K562 (cell line): ENCODE measurements at regions not wholly inside any gene's neighbourhood (a gene's known extent, or its start where the extent isn't known, plus 50 kb on each side); places are given as distances from the start of the nearest gene placed in this dataset.
A peak's percentile ranks its signal among the peaks of the same experiment; 100 is the strongest.

Experiments
- ATAC-seq: fragments of 200-7000 bp; cut with Tn5 transposase; 3 replicates; pipeline ENCODE4 v1.9.1; 2020; ENCODE audit warnings: moderate library complexity
- BruUV-seq: library from RNA; stranded (reverse); fragments of 400-500 nt; replicated peaks from 2 replicates; lab custom pipeline; 2021; lab: Mats Ljungman, UMichigan
- CTCF ChIA-PET: fragments of 300-600 bp; formaldehyde crosslinking; extraction: SDS; loops from one replicate; lab custom pipeline; 2021; ENCODE audit warnings: low intra/inter-chr PET ratio; lab: Yijun Ruan, JAX
- POLR2A ChIA-PET: fragments of 300-600, 350-650 bp; sonication (Branson Sonifier 250); formaldehyde crosslinking; extraction: SDS; loops from one replicate; lab custom pipeline; 2021; ENCODE audit warnings: antibody characterized with exemption, inconsistent platforms; lab: Yijun Ruan, JAX
- DNase-seq, 4 experiments: peaks; one replicate each; pipeline versions ENCODE4 v3.0.0 to v3.0.0-alpha.2; 2011 to 2018; ENCODE audit warnings: low spot score in 3 of 4, mixed read lengths in 3 of 4; ENCODE audit errors: extremely low read depth in 1 of 4
- FAIRE-seq: peaks from 2 replicates; lab custom pipeline; 2011; peaks lifted over from hg19 to GRCh38; lab: Jason Lieb, UNC
- H2AFZ ChIP-seq: 2 replicates; pipeline ENCODE4 v1.6.0; 2011; ENCODE audit warnings: low read depth, low read length, control low read depth, inconsistent platforms
- H3K27ac ChIP-seq: fragments of 200-600 bp; 3 replicates; pipeline ENCODE4 v1.8.0; 2011; ENCODE audit warnings: low read depth, mild to moderate bottlenecking, control low read depth, inconsistent platforms, low read length, moderate library complexity, mixed read lengths; ENCODE audit errors: extremely low read depth
- H3K27me3 ChIP-seq, 2 experiments: fragments of 300-600 bp in 1 of 2; 2 replicates in 1 of 2; 3 replicates in 1 of 2; pipeline versions ENCODE4 v1.6.0 to v1.8.0; 2011; ENCODE audit warnings: inconsistent platforms in 2 of 2, low read length in 2 of 2, mild to moderate bottlenecking in 1 of 2, mixed read lengths in 1 of 2, moderate library complexity in 1 of 2; ENCODE audit not compliant: control insufficient read depth in 2 of 2, insufficient read depth in 2 of 2
- H3K36me3 ChIP-seq: fragments of 300-600 bp; 3 replicates; pipeline ENCODE4 v1.8.0; 2011; ENCODE audit warnings: mild to moderate bottlenecking, low read length, inconsistent platforms; ENCODE audit not compliant: control insufficient read depth, insufficient read depth
- H3K4me1 ChIP-seq, 2 experiments: fragments of 200-600 bp in 1 of 2; replicated peaks in 1 of 2; 2 replicates in 1 of 2; 3 replicates in 1 of 2; pipeline versions ENCODE4 v1.5.1 to v1.8.0; 2011; ENCODE audit warnings: inconsistent platforms in 2 of 2, low read length in 2 of 2, mild to moderate bottlenecking in 1 of 2, mixed read lengths in 1 of 2, moderate library complexity in 1 of 2; ENCODE audit not compliant: control insufficient read depth in 2 of 2, insufficient read depth in 2 of 2
- H3K4me2 ChIP-seq: 2 replicates; pipeline ENCODE4 v1.6.1; 2011; ENCODE audit warnings: low read length, control low read depth, inconsistent platforms, mixed read lengths; ENCODE audit not compliant: insufficient read depth
- H3K4me3 ChIP-seq: fragments of 200-600 bp; sonication (generic), shearing (Covaris generic); 2 replicates; pipeline ENCODE4 v1.5.1; 2016; ENCODE audit warnings: control low read depth, inconsistent platforms
- H3K79me2 ChIP-seq: fragments of 200-600 bp; 3 replicates; pipeline ENCODE4 v1.8.0; 2011; ENCODE audit warnings: low read length, inconsistent platforms; ENCODE audit not compliant: control insufficient read depth, insufficient read depth
- H3K9ac ChIP-seq, 2 experiments: 2 replicates each; pipeline versions ENCODE4 v1.6.0 to v1.6.1; 2011; ENCODE audit warnings: low read depth in 2 of 2, low read length in 2 of 2, control low read depth in 1 of 2, inconsistent platforms in 1 of 2, mild to moderate bottlenecking in 1 of 2, mixed read lengths in 1 of 2; ENCODE audit not compliant: insufficient read depth in 1 of 2
- H3K9me1 ChIP-seq: one replicate; pipeline ENCODE4 v1.6.0; 2011; ENCODE audit warnings: inconsistent platforms, mild to moderate bottlenecking, low read length, moderate library complexity; ENCODE audit not compliant: control insufficient read depth, insufficient read depth
- H3K9me3 ChIP-seq: replicated peaks from 2 replicates; pipeline ENCODE4 v1.5.1; 2011; ENCODE audit warnings: low read depth, low read length, inconsistent platforms; ENCODE audit not compliant: control insufficient read depth, insufficient read depth
- H4K20me1 ChIP-seq: replicated peaks from 2 replicates; pipeline ENCODE4 v1.6.1; 2011; ENCODE audit warnings: low read length, inconsistent platforms, mixed read lengths; ENCODE audit not compliant: control insufficient read depth, insufficient read depth
- ATF1 ChIP-seq, 2 experiments: fragments of 450-650 bp in 1 of 2; IDR thresholded peaks; 2 replicates each; pipeline ENCODE4 v1.6.1; 2016; ENCODE audit warnings: missing compliant biosample characterization in 1 of 2, missing genetic modification characterization in 1 of 2
- CBX3 ChIP-seq, 2 experiments: IDR thresholded peaks; 1 replicate in 1 of 2; 2 replicates in 1 of 2; pipeline ENCODE4 v1.6.1; 2012; ENCODE audit warnings: inconsistent platforms in 2 of 2, low read length in 2 of 2, borderline replicate concordance in 1 of 2, control low read depth in 1 of 2
- POLR2G ChIP-seq: fragments of 200-400 bp; formaldehyde crosslinking; IDR thresholded peaks from 2 replicates; pipeline ENCODE4 v1.6.1; 2017; ENCODE audit warnings: low read depth, mild to moderate bottlenecking, antibody characterized with exemption, low read length, moderate library complexity
- SMARCA4 ChIP-seq: fragments of 450-650 bp; IDR thresholded peaks from 2 replicates; pipeline ENCODE4 v1.6.1; 2016
- ZBTB1 ChIP-seq: sonication (generic); formaldehyde crosslinking; IDR thresholded peaks from 2 replicates; pipeline ENCODE4 v1.8.1; 2023; ENCODE audit warnings: missing genetic modification reagents, low read depth, mild to moderate bottlenecking, borderline replicate concordance
- ZNF561 ChIP-seq: fragments of 450-650 bp; formaldehyde crosslinking; conservative IDR thresholded peaks from 2 replicates; pipeline ENCODE4 v1.4.0; 2020; ENCODE audit warnings: mild to moderate bottlenecking, moderate library complexity
- WGBS: fragments of 100-300 bp; shearing (Covaris generic); methylation state at CpG from one replicate; pipeline ENCODE4 v1.1.6; 2016; ENCODE audit warnings: low coverage, mixed read lengths; ENCODE audit not compliant: insufficient coverage; ENCODE audit errors: missing lambda C conversion rate; 5-methylcytosine and 5-hydroxymethylcytosine counted together
- in situ Hi-C: fragments of 300-500 bp; cut with MboI; formaldehyde crosslinking; loops from 4 replicates; pipeline ENCODE4 v1.15.0; 2018; ENCODE audit warnings: inconsistent platforms, mixed read lengths
- intact Hi-C: fragments of 100-400 bp; cut with micrococcal nuclease; formaldehyde crosslinking; loops from 2 replicates; pipeline ENCODE4 v1.14.2; 2022
- TF ChIP-seq, protein P1 (sequence below): fragments of 450-650 bp; IDR thresholded peaks from 2 replicates; pipeline ENCODE4 v1.6.1; 2018; ENCODE audit warnings: mild to moderate bottlenecking, low read depth; ENCODE audit not compliant: partially characterized antibody
- TF ChIP-seq, protein P2 (sequence below): fragments of 450-650 bp; IDR thresholded peaks from 2 replicates; pipeline ENCODE4 v1.6.1; 2016; ENCODE audit warnings: borderline replicate concordance

- in situ Hi-C loops: no loop called here
- no peak for TF ChIP-seq SMARCA4
- TF ChIP-seq ZBTB1 (CRISPR knock-in tag): no peak
- no peak for TF ChIP-seq POLR2G
- peak in 1 of 2 experiments; percentile 72; a peak in 1 of 3 replicates for TF ChIP-seq CBX3 (IDR thresholded peaks at IDR 0.05; ENCODE audit: borderline replicate concordance in 1 of 2, low read length in 2 of 2)
- TF ChIP-seq ZNF561 (CRISPR knock-in tag): 0 out of 2 replicates have a peak, but pooled peaks have one; percentile 51
- TF ChIP-seq, protein P1, sequence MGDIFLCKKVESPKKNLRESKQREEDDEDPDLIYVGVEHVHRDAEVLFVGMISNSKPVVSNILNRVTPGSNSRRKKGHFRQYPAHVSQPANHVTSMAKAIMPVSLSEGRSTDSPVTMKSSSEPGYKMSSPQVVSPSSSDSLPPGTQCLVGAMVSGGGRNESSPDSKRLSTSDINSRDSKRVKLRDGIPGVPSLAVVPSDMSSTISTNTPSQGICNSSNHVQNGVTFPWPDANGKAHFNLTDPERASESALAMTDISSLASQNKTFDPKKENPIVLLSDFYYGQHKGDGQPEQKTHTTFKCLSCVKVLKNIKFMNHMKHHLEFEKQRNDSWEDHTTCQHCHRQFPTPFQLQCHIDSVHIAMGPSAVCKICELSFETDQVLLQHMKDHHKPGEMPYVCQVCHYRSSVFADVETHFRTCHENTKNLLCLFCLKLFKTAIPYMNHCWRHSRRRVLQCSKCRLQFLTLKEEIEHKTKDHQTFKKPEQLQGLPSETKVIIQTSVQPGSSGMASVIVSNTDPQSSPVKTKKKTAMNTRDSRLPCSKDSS: peak; percentile 71
- TF ChIP-seq ATF1 (CRISPR knock-in tag; IDR thresholded peaks at IDR 0.05): no peak
- no peak for TF ChIP-seq ATF1 (tag; IDR thresholded peaks at IDR 0.05)
- TF ChIP-seq, protein P2, sequence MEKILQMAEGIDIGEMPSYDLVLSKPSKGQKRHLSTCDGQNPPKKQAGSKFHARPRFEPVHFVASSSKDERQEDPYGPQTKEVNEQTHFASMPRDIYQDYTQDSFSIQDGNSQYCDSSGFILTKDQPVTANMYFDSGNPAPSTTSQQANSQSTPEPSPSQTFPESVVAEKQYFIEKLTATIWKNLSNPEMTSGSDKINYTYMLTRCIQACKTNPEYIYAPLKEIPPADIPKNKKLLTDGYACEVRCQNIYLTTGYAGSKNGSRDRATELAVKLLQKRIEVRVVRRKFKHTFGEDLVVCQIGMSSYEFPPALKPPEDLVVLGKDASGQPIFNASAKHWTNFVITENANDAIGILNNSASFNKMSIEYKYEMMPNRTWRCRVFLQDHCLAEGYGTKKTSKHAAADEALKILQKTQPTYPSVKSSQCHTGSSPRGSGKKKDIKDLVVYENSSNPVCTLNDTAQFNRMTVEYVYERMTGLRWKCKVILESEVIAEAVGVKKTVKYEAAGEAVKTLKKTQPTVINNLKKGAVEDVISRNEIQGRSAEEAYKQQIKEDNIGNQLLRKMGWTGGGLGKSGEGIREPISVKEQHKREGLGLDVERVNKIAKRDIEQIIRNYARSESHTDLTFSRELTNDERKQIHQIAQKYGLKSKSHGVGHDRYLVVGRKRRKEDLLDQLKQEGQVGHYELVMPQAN: no peak
These were observed 63.0 kb upstream of the CDK20 start for GRCh38 chr9:88037285-88037845.

More at GRCh38 chr9:88037285-88037845, 63.0 kb upstream of the CDK20 start:
- no peak for ATAC-seq
- DNase-seq: no peak
- H4K20me1 ChIP-seq: no peaks in the 10 kb centered on the region
- ChIA-PET CTCF (no interaction called here), POLR2A (no interaction called here)
- H3K27me3 ChIP-seq: no peaks in the 10 kb centered on the region
- no peaks in the 10 kb centered on the region for H3K9me1 ChIP-seq
- no TSS peak for BruUV-seq
- H2AFZ ChIP-seq: no peak overlapping the region
- no peak overlapping the region for H3K4me3 ChIP-seq
- H3K27ac ChIP-seq: no peak overlapping the region
- intact Hi-C loops: no loop called here
- WGBS: 0% methylated on average over 3 of the region's 3 CpGs
- no peak overlapping the region for H3K4me2 ChIP-seq
- H3K4me1 ChIP-seq: no peaks in the 10 kb centered on the region
- H3K9me3 ChIP-seq: no peaks in the 10 kb centered on the region
- H3K79me2 ChIP-seq: no peaks in the 10 kb centered on the region
- no peak for FAIRE-seq
- H3K9ac ChIP-seq: no peak overlapping the region
- no peaks in the 10 kb centered on the region for H3K36me3 ChIP-seq
